ENCODE measurements at regions not wholly inside any gene's neighbourhood (a gene's known extent, or its start where the extent isn't known, plus 50 kb on each side); places are given as distances from the start of the nearest gene placed in this dataset.
"Not testable (repeated sequence)": the region's sequence is repeated elsewhere in the genome, so short reads cannot be mapped to it uniquely, and the experiment has no call there.

DNA sequence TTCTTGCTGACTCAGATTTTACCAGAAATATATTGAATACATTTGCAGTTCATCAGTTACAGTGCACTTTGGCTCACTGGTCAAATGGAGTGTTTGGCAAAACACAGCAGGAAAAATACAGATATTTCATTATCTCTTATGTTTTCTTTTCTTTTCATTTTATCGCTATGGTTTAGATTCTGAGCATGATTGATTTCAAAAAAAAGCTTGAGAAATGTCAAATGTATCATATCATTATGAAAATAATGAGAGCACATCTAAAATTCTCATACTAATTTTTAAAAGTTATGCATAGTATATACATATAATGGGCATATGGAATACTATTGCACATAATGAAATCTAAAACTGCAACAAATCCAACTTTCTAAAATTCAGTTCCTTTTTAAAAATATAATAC lies 593.8 kb upstream of the PCDH7 start:
- H3K27me3 ChIP-seq (ENCODE audit: insufficient read depth, low read length), result no peaks in the 10 kb centered on the region
- H3K9me3 ChIP-seq (ENCODE audit: low read length), result no peaks in the 10 kb centered on the region
- no peak overlapping the region for H3K4me3 ChIP-seq (ENCODE audit: low read length)
- H3K36me3 ChIP-seq (ENCODE audit: insufficient read depth, low read length), result no peaks in the 10 kb centered on the region
- no peaks in the 10 kb centered on the region for H3K4me1 ChIP-seq (ENCODE audit: insufficient read depth, low read length)
- no peak overlapping the region for H2AFZ ChIP-seq (ENCODE audit: low read depth, low read length)

DNA sequence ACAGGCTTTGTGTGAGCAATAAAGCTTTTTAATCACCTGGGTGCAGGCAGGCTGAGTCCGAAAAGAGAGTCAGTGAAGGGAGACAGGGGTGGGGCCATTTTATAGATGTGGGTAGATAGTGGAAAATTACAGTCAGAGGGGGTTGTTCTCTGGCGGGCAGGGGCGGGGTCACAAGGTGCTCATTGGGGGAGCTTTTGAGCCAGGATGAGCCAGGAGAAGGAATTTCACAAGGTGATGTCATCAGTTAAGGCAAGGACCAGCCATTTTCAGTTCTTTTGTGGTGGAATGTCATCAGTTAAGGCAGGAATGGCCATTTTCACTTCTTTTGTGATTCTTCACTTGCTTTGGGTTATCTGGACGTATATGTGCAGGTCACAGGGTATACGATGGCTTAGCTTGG lies 571.3 kb upstream of the PCDH7 start:
- not testable (repeated sequence) for H3K9me3 ChIP-seq (ENCODE audit: low read length); H3K4me3 ChIP-seq (ENCODE audit: low read length); H3K4me1 ChIP-seq (ENCODE audit: insufficient read depth, low read length); H3K36me3 ChIP-seq (ENCODE audit: insufficient read depth, low read length); H2AFZ ChIP-seq (ENCODE audit: low read depth, low read length); H3K27me3 ChIP-seq (ENCODE audit: insufficient read depth, low read length)

DNA sequence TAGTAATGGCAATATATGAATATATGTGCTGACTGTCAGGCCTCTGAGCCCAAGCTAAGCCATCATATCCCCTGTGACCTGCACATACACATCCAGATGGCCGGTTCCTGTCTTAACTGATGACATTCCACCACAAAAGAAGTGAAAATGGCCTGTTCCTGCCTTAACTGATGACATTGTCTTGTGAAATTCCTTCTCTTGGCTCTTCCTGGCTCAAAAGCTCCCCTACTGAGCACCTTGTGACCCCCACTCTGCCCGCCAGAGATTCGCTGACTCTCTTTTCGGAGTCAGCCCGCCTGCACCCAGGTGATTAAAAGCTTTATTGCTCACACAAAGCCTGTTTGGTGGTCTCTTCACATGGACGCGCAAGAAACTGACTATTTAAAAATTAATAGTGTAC lies 570.6 kb upstream of the PCDH7 start:
- not testable (repeated sequence) for H3K4me3 ChIP-seq (ENCODE audit: low read length); H3K9me3 ChIP-seq (ENCODE audit: low read length); H2AFZ ChIP-seq (ENCODE audit: low read depth, low read length); H3K4me1 ChIP-seq (ENCODE audit: insufficient read depth, low read length); H3K36me3 ChIP-seq (ENCODE audit: insufficient read depth, low read length); H3K27me3 ChIP-seq (ENCODE audit: insufficient read depth, low read length)

DNA sequence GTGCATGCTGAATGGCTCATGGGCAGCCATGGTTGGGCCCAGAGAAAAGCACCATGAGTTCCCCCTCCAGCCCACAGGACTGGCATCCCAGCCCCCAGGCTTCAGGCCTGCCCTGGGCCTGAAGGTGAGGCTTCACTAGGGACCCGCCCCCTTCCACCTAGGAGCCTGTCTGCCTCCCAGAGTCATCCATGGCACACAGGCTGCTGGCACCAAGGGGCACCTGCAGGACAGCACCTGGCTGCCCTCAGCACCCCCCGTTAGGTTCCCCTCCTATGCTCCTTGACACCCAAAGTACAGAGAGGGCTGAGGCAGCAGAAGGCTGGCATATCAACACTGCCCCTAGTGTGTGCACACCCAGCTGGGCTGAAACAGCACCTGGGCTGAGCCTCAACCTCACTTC lies 566.7 kb upstream of the PCDH7 start:
- no peaks in the 10 kb centered on the region for H3K36me3 ChIP-seq (ENCODE audit: insufficient read depth, low read length)
- H3K9me3 ChIP-seq (ENCODE audit: low read length), result no peaks in the 10 kb centered on the region
- H2AFZ ChIP-seq (ENCODE audit: low read depth, low read length), result no peak overlapping the region
- no peaks in the 10 kb centered on the region for H3K27me3 ChIP-seq (ENCODE audit: insufficient read depth, low read length)
- H3K4me3 ChIP-seq (ENCODE audit: low read length), result no peak overlapping the region
- no peaks in the 10 kb centered on the region for H3K4me1 ChIP-seq (ENCODE audit: insufficient read depth, low read length)

DNA sequence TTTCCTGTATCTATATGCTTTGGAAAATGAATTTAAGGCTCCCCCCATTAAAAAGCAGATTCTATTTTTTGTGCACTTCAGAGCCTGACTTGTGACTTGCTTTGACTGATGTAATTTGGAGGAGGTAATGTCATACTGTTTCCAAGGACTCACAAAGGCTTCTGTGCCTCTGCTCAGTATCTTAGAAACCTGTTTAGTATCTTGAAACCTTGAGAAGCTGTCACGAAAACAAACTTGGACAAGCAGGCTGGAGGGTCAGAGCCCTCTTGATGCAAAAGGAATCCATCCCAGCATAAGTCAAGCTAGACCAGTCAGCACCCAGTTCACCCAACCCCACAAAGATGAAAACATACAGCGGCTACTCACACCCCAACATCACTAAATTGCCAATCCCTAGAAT lies 560.0 kb upstream of the PCDH7 start:
- no peaks in the 10 kb centered on the region for H3K27me3 ChIP-seq (ENCODE audit: insufficient read depth, low read length)
- no peaks in the 10 kb centered on the region for H3K9me3 ChIP-seq (ENCODE audit: low read length)
- no peak overlapping the region for H2AFZ ChIP-seq (ENCODE audit: low read depth, low read length)
- H3K4me3 ChIP-seq (ENCODE audit: low read length), result no peak overlapping the region
- no peaks in the 10 kb centered on the region for H3K36me3 ChIP-seq (ENCODE audit: insufficient read depth, low read length)
- H3K4me1 ChIP-seq (ENCODE audit: insufficient read depth, low read length), result no peaks in the 10 kb centered on the region

DNA sequence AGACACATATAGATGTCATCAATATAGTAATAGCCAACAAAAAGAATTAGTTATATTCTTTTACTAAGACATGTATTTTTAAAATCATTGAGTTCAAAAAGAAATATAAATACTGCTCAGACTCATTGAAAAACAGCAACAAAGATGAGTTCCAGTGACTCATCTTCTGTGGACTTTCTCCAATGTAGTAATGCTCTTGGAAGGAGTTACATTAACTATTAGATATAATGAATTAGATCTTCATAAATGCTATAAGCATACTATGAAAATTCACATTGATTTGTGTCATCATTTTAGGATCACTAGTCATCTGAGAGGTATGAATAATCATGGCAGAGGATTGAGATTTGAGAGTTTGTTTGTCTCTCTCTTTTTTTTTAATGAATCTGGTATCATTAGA lies 547.8 kb upstream of the PCDH7 start:
- Histone ChIP-seq H3K27me3 (ENCODE audit: insufficient read depth, low read length) (no peaks in the 10 kb centered on the region), H3K4me3 (ENCODE audit: low read length) (no peak overlapping the region), H3K4me1 (ENCODE audit: insufficient read depth, low read length) (no peaks in the 10 kb centered on the region), H3K9me3 (ENCODE audit: low read length) (no peaks in the 10 kb centered on the region), H2AFZ (ENCODE audit: low read depth, low read length) (no peak overlapping the region), H3K36me3 (ENCODE audit: insufficient read depth, low read length) (no peaks in the 10 kb centered on the region)

DNA sequence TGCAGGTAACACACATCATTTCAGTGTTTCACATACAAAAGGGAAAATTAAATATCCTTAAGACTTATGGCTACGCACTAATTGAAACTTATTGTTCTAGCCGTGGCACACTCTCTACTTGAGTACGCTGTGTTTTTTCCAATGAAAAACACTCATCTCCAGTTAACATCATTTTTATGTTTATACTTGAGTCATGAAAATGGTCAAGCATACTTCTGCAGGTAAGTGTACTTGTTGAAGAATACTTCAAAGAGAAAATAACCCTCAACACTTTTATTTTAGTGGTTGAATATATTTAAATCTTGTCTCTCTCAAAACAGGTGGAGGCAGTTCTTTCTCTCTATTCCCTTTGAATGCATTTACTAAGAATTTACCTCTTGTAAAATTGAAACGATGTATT lies 538.7 kb upstream of the PCDH7 start:
- Histone ChIP-seq H3K4me3 (ENCODE audit: low read length) (no peak overlapping the region), H3K27me3 (ENCODE audit: insufficient read depth, low read length) (no peaks in the 10 kb centered on the region)

DNA sequence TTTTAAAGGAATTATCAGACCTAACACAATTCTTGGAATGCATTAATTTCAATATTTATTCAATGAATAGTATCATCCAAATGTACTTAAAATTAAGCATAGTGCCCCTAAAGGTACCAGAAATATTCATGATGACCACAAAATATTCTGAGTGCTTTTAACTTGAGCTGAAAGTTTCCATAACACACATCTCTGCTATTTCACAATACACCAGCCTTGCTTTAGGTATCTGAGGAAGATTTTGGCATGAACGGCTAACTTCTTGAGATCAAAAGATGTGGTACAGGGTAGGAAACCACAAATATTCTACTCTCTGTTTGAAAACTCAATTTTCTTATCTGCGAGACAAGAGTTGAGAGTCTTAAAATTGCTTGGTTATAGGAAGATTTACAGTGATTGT lies 538.3 kb upstream of the PCDH7 start:
- H3K9me3 ChIP-seq (ENCODE audit: low read length), result no peaks in the 10 kb centered on the region
- H3K4me1 ChIP-seq (ENCODE audit: insufficient read depth, low read length), result no peaks in the 10 kb centered on the region
- H2AFZ ChIP-seq (ENCODE audit: low read depth, low read length), result no peak overlapping the region
- no peak overlapping the region for H3K4me3 ChIP-seq (ENCODE audit: low read length)
- no peaks in the 10 kb centered on the region for H3K27me3 ChIP-seq (ENCODE audit: insufficient read depth, low read length)
- H3K36me3 ChIP-seq (ENCODE audit: insufficient read depth, low read length), result no peaks in the 10 kb centered on the region

More for the DNA sequence above, 538.7 kb upstream of the PCDH7 start:
- H3K36me3 ChIP-seq (ENCODE audit: insufficient read depth, low read length), result no peaks in the 10 kb centered on the region
- H3K4me1 ChIP-seq (ENCODE audit: insufficient read depth, low read length), result no peaks in the 10 kb centered on the region
- H2AFZ ChIP-seq (ENCODE audit: low read depth, low read length), result no peak overlapping the region
- no peaks in the 10 kb centered on the region for H3K9me3 ChIP-seq (ENCODE audit: low read length)

DNA sequence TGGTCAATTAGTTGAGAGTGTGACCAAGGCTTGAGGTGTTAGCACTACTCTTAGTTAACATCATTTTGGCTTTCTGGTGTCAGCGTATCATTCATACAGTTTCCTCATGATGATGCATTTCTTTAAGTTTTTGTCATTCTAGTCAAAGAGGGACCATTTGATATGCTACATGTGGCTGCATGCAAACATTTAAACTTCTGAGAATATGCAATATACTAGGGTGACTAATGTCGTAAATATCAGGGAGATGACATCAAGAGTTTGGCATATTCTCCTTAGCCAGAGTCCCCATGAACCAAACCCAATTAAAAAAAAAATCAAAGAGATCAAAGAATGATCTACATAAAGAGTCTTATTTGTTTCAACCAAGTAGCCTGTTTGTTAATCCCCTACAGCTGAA lies 537.4 kb upstream of the PCDH7 start:
- Histone ChIP-seq H3K27me3 (ENCODE audit: insufficient read depth, low read length) (no peaks in the 10 kb centered on the region), H3K4me3 (ENCODE audit: low read length) (no peak overlapping the region), H2AFZ (ENCODE audit: low read depth, low read length) (no peak overlapping the region), H3K9me3 (ENCODE audit: low read length) (no peaks in the 10 kb centered on the region), H3K4me1 (ENCODE audit: insufficient read depth, low read length) (no peaks in the 10 kb centered on the region), H3K36me3 (ENCODE audit: insufficient read depth, low read length) (no peaks in the 10 kb centered on the region)

DNA sequence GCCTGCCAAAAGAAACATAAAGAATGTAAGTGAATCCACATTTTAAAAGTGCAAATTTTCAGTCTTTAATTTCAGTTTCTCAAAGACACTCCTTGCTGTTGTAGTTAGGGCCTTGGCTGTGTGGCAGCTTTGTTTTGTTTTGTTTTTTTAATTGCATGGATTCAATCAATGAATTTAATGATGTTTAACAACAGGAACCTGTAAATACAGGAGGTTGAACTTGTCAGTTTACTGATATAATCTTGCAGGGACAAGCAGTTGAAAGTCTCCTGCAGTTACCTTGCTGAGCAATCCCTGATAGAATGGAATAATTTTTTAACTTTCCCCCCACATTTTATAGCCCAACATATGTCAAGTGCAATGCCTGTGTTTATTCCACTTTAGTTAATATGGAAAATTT lies 528.3 kb upstream of the PCDH7 start:
- no peak overlapping the region for H3K4me3 ChIP-seq (ENCODE audit: low read length)
- no peaks in the 10 kb centered on the region for H3K27me3 ChIP-seq (ENCODE audit: insufficient read depth, low read length)
- no peak overlapping the region for H2AFZ ChIP-seq (ENCODE audit: low read depth, low read length)
- H3K4me1 ChIP-seq (ENCODE audit: insufficient read depth, low read length), result no peaks in the 10 kb centered on the region
- H3K36me3 ChIP-seq (ENCODE audit: insufficient read depth, low read length), result no peaks in the 10 kb centered on the region
- no peaks in the 10 kb centered on the region for H3K9me3 ChIP-seq (ENCODE audit: low read length)

DNA sequence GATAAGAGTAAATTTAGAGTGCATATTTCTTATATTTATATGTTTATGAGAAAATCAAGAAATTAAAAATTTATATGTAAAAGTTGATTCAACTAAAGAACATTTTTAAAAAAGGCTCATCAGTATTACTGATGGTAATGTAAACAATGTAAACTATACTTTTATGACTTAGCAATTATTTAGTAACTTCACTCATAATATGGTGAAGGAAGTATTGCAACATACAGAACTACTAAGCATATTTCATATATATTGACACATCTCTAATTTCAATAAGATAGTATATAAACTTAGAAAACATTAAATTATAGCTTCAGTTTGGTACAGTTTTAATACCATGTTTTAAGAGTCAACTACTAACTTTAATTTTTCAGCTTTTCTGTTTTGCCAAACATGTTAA lies 512.8 kb upstream of the PCDH7 start:
- Histone ChIP-seq H3K27me3 (ENCODE audit: insufficient read depth, low read length) (no peaks in the 10 kb centered on the region), H3K36me3 (ENCODE audit: insufficient read depth, low read length) (no peaks in the 10 kb centered on the region), H3K4me3 (ENCODE audit: low read length) (no peak overlapping the region), H3K9me3 (ENCODE audit: low read length) (no peaks in the 10 kb centered on the region), H2AFZ (ENCODE audit: low read depth, low read length) (no peak overlapping the region), H3K4me1 (ENCODE audit: insufficient read depth, low read length) (no peaks in the 10 kb centered on the region)

DNA sequence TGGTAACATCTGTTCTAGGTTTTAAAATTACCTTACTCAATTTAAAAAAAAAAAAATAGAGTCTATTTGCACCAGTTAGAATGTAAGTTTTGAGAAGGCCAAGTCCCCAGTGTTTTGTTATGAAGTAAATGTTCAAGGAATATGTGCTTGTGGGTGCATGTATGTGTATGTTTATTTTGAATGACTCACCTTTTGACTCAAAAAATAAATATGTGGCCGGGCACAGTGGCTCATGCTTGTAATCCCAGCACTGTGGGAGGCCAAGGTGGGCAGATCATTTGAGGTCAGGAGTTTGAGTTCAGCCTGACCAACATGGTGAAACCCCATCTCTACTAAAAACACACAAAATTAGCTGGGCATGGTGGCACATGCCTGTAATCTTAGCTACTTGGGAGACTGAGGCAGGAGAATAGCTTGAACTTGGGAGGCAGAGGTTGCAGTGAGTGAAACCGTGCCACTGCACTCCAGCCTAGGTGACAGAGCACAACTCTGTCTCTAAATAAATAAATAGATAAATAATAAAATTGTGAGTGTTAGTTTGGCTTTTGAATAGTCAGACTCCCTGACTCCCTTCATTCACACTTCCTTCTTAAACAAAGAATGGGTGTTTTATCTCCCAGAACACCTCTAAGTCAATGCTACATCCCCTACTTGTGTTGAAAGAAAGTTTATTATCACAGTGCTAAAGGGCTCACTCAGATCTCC lies 511.3 kb upstream of the PCDH7 start:
- H3K36me3 ChIP-seq (ENCODE audit: insufficient read depth, low read length), result no peaks in the 10 kb centered on the region
- no peaks in the 10 kb centered on the region for H3K9me3 ChIP-seq (ENCODE audit: low read length)

DNA sequence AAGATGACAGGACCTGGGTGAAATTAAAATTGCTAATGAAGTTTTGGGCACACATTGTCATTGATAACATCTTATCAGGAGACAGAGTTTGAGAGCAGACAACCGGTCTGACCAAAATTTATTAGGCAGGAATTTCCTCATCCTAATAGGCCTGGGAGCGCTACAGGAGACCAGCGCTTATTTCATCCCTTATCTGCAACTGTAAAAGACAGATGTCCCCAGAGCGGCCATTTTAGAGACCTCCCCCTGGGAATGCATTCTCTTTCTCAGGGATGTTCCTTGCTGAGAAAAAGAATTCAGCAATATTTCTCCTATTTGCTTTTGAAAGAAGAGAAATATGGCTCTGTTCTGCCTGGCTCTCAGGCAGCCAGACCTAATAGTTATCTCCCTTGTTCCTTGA lies 504.2 kb upstream of the PCDH7 start:
- H3K9me3 ChIP-seq (ENCODE audit: low read length); H3K36me3 ChIP-seq (ENCODE audit: insufficient read depth, low read length); H3K4me3 ChIP-seq (ENCODE audit: low read length); H3K27me3 ChIP-seq (ENCODE audit: insufficient read depth, low read length); H3K4me1 ChIP-seq (ENCODE audit: insufficient read depth, low read length); H2AFZ ChIP-seq (ENCODE audit: low read depth, low read length): not testable (repeated sequence)

More for the DNA sequence above, 511.3 kb upstream of the PCDH7 start:
- H3K27me3 ChIP-seq (ENCODE audit: insufficient read depth, low read length), result no peaks in the 10 kb centered on the region
- no peak overlapping the region for H3K4me3 ChIP-seq (ENCODE audit: low read length)
- no peak overlapping the region for H2AFZ ChIP-seq (ENCODE audit: low read depth, low read length)
- H3K4me1 ChIP-seq (ENCODE audit: insufficient read depth, low read length), result no peaks in the 10 kb centered on the region

DNA sequence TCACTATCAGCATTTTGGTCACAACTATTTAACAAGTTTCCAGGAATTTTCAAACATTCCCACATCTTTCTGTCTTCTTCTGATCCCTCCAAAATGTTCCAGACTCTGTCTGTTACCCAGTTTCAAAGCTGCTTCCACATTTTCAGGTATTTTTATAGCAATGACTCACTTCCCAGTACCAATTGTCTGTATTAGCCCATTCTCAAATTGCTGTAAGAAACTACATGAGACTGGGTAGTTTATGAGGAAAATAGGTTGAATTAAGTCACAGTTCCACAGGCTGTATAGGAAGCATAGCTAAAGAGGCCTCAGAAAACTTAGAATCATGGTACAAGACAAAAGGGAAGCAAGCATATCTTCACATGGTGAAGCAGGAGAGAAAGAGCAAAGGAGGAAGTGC lies 475.0 kb upstream of the PCDH7 start:
- Histone ChIP-seq H2AFZ (ENCODE audit: low read depth, low read length) (no peak overlapping the region), H3K4me3 (ENCODE audit: low read length) (no peak overlapping the region), H3K27me3 (ENCODE audit: insufficient read depth, low read length) (no peaks in the 10 kb centered on the region), H3K9me3 (ENCODE audit: low read length) (no peaks in the 10 kb centered on the region), H3K36me3 (ENCODE audit: insufficient read depth, low read length) (no peaks in the 10 kb centered on the region), H3K4me1 (ENCODE audit: insufficient read depth, low read length) (no peaks in the 10 kb centered on the region)

Data from neuron (in vitro differentiated cells).